ENCODE measurements at regions not wholly inside any gene's neighbourhood (a gene's known extent, or its start where the extent isn't known, plus 50 kb on each side); places are given as distances from the start of the nearest gene placed in this dataset.

GRCh38 chr13:29654843-29655547 is 59.5 kb upstream of the SLC7A1 start:
- ATAC-seq, result no peak

- ATAC-seq, result no peak
Observed at GRCh38 chr13:29654384-29654783, 58.9 kb upstream of the SLC7A1 start.

GRCh38 chr13:29648760-29649159 is 53.3 kb upstream of the SLC7A1 start:
- ATAC-seq, result no peak

Data from activated CD4-positive, CD25-positive, alpha-beta regulatory T cell treated with anti-CD3 and anti-CD28 coated beads, Interleukin-2, amount 50 U/mL, for 24 hours (primary cell).